HCT116 (cell line): ENCODE measurements at regions not wholly inside any gene's neighbourhood (a gene's known extent, or its start where the extent isn't known, plus 50 kb on each side); places are given as distances from the start of the nearest gene placed in this dataset.

Source experiments
- ATAC-seq: fragments of 200-7000 bp; cut with Tn5 transposase; 2 replicates; pipeline ENCODE4 v1.9.1; 2020; ENCODE audit warnings: mild to moderate bottlenecking, moderate library complexity
- BruUV-seq: library from RNA; stranded (reverse); fragments of 400-500 nt; replicated peaks from 2 replicates; lab custom pipeline; 2021; lab: Mats Ljungman, UMichigan
- CTCF ChIA-PET: fragments of 300-600 bp; sonication (Branson Sonifier 250); formaldehyde crosslinking; loops from one replicate; lab custom pipeline; 2021; ENCODE audit warnings: antibody characterized with exemption; lab: Charles Lee
- POLR2A ChIA-PET: fragments of 300-600, 350-600 bp; sonication (Branson Sonifier 250); formaldehyde crosslinking; loops from one replicate; lab custom pipeline; 2021; ENCODE audit warnings: antibody characterized with exemption; lab: Charles Lee
- RAD21 ChIA-PET, 2 experiments: fragments of 300-600 bp; sonication (Branson Sonifier 250); formaldehyde crosslinking; loops; one replicate each; lab custom pipeline; 2023; ENCODE audit warnings: low total read pairs in 2 of 2; ENCODE audit not compliant: uncharacterized antibody in 2 of 2, unreplicated experiment in 2 of 2, low non-redundant PET in 1 of 2; lab: Charles Lee
- DNase-seq: peaks from one replicate; pipeline ENCODE4 v3.0.0-alpha.2; 2010; ENCODE audit warnings: low read depth, low spot score
- H2AFZ ChIP-seq: fragments of 200-600 bp; shearing (Covaris generic), sonication (generic); 2 replicates; pipeline ENCODE4 v1.6.1; 2017; ENCODE audit warnings: low read depth, mixed run types, mixed read lengths, antibody characterized with exemption, low read length; ENCODE audit not compliant: poor library complexity, severe bottlenecking
- H3K27ac ChIP-seq: 2 replicates; pipeline ENCODE4 v1.5.1; 2012; ENCODE audit warnings: low read depth, low read length
- H3K27me3 ChIP-seq: fragments of 200-600 bp; sonication (generic); 2 replicates; pipeline ENCODE4 v1.6.1; 2016; ENCODE audit warnings: mixed run types, low read length, mixed read lengths; ENCODE audit not compliant: insufficient read depth
- H3K36me3 ChIP-seq, 2 experiments: fragments of 200-500 bp in 1 of 2; fragments of 200-600 bp in 1 of 2; sonication (Bioruptor generic) in 1 of 2; sonication (generic) in 1 of 2; 2 replicates each; pipeline versions ENCODE4 v1.5.1 to v1.6.1; 2014 to 2016; ENCODE audit warnings: low read length in 2 of 2, inconsistent platforms in 1 of 2, mixed read lengths in 1 of 2, mixed run types in 1 of 2; ENCODE audit not compliant: insufficient read depth in 2 of 2, control insufficient read depth in 1 of 2
- H3K4me1 ChIP-seq, 2 experiments: fragments of 200-600 bp in 1 of 2; sonication (generic) in 1 of 2; 2 replicates each; pipeline versions ENCODE4 v1.5.1 to v1.6.1; 2012 to 2017; ENCODE audit warnings: low read length in 2 of 2, inconsistent platforms in 1 of 2, mild to moderate bottlenecking in 1 of 2, mixed read lengths in 1 of 2, mixed run types in 1 of 2, moderate library complexity in 1 of 2; ENCODE audit not compliant: insufficient read depth in 2 of 2, control insufficient read depth in 1 of 2
- H3K4me2 ChIP-seq: fragments of 200-600 bp; sonication (generic); 2 replicates; pipeline ENCODE4 v1.6.1; 2017; ENCODE audit warnings: mixed run types, low read length, mixed read lengths
- H3K4me3 ChIP-seq, 2 experiments: fragments of 200-600 bp in 1 of 2; sonication (generic) in 1 of 2; replicated peaks in 1 of 2; 2 replicates each; pipeline ENCODE4 v1.5.1; 2011 to 2016; ENCODE audit warnings: low read length in 2 of 2, control low read depth in 1 of 2, low read depth in 1 of 2, mild to moderate bottlenecking in 1 of 2, mixed read lengths in 1 of 2, mixed run types in 1 of 2
- H3K79me2 ChIP-seq: fragments of 200-600 bp; sonication (generic); 2 replicates; pipeline ENCODE4 v1.6.1; 2017; ENCODE audit warnings: mild to moderate bottlenecking, mixed run types, low read length, moderate library complexity, mixed read lengths; ENCODE audit not compliant: insufficient read depth
- H3K9ac ChIP-seq: fragments of 200-600 bp; sonication (generic); 2 replicates; pipeline ENCODE4 v1.6.1; 2016; ENCODE audit warnings: low read length, mixed read lengths
- H3K9me2 ChIP-seq: fragments of 200-600 bp; sonication (generic), shearing (Covaris generic); 2 replicates; pipeline ENCODE4 v1.6.1; 2017; ENCODE audit warnings: mixed run types, mild to moderate bottlenecking, moderate library complexity; ENCODE audit not compliant: insufficient read depth
- H3K9me3 ChIP-seq, 2 experiments: fragments of 200-500 bp in 1 of 2; fragments of 200-600 bp in 1 of 2; sonication (Bioruptor generic) in 1 of 2; sonication (generic) in 1 of 2; 2 replicates each; pipeline ENCODE4 v1.6.1; 2014 to 2017; ENCODE audit warnings: low read length in 2 of 2, mixed read lengths in 2 of 2, inconsistent platforms in 1 of 2, low read depth in 1 of 2, mild to moderate bottlenecking in 1 of 2, mixed run types in 1 of 2, moderate library complexity in 1 of 2; ENCODE audit not compliant: control insufficient read depth in 1 of 2, insufficient read depth in 1 of 2
- H4K20me1 ChIP-seq: fragments of 200-600 bp; sonication (generic), shearing (Covaris generic); 2 replicates; pipeline ENCODE4 v1.6.1; 2017; ENCODE audit warnings: mixed run types, mild to moderate bottlenecking, moderate library complexity; ENCODE audit not compliant: insufficient read depth
- CBX3 ChIP-seq: IDR thresholded peaks from 2 replicates; pipeline ENCODE4 v1.6.1; 2012; ENCODE audit warnings: low read depth
- CEBPB ChIP-seq: IDR thresholded peaks from 2 replicates; pipeline ENCODE4 v1.6.1; 2012; ENCODE audit warnings: low read depth
- CTCF ChIP-seq, 3 experiments: fragments of 200-600 bp in 1 of 3; sonication (generic) in 1 of 3; IDR thresholded peaks in 2 of 3; conservative IDR thresholded peaks in 1 of 3; 2 replicates each; pipeline ENCODE4 v1.5.1; 2012 to 2017; ENCODE audit warnings: low read depth in 2 of 3, low read length in 2 of 3, antibody characterized with exemption in 1 of 3, borderline replicate concordance in 1 of 3, control low read depth in 1 of 3, mild to moderate bottlenecking in 1 of 3, mixed read lengths in 1 of 3, mixed run types in 1 of 3, moderate library complexity in 1 of 3; ENCODE audit not compliant: insufficient read depth in 1 of 3
- EGR1 ChIP-seq: IDR thresholded peaks from 2 replicates; pipeline ENCODE4 v1.6.1; 2012; ENCODE audit warnings: low read depth
- EZH2 ChIP-seq: fragments of 200-600 bp; sonication (generic); IDR thresholded peaks from 2 replicates; pipeline ENCODE4 v1.6.1; 2017; ENCODE audit warnings: antibody characterized with exemption, mixed run types
- JUND ChIP-seq: IDR thresholded peaks from 2 replicates; pipeline ENCODE4 v1.6.1; 2012
- MAX ChIP-seq: IDR thresholded peaks from 2 replicates; pipeline ENCODE4 v1.6.1; 2012
- POLR2AphosphoS5 ChIP-seq: IDR thresholded peaks from 2 replicates; pipeline ENCODE4 v1.6.1; 2011; ENCODE audit warnings: mild to moderate bottlenecking, low read depth, low read length, moderate library complexity
- SP1 ChIP-seq: IDR thresholded peaks from 2 replicates; pipeline ENCODE4 v1.6.1; 2012; ENCODE audit warnings: low read depth
- SRF ChIP-seq: IDR thresholded peaks from 2 replicates; pipeline ENCODE4 v1.6.1; 2012; ENCODE audit warnings: low read depth
- TCF7L2 ChIP-seq: IDR thresholded peaks from 2 replicates; pipeline ENCODE4 v1.7.0; 2011; ENCODE audit warnings: borderline replicate concordance, inconsistent platforms; ENCODE audit not compliant: insufficient read depth, insufficient read length; ENCODE audit errors: extremely low read depth
- ZFX ChIP-seq: fragments of 450-650 bp; IDR thresholded peaks from 2 replicates; pipeline ENCODE4 v1.6.1; 2017
- intact Hi-C: fragments of 100-400 bp; cut with micrococcal nuclease; formaldehyde crosslinking; loops from 2 replicates; pipeline ENCODE4 v1.10.0; 2022
- TF ChIP-seq, protein P1 (sequence below): IDR thresholded peaks from 2 replicates; pipeline ENCODE4 v1.6.1; 2012

GRCh38 chr10:84862551-84862950, 534.2 kb downstream of the CCSER2 start:
- Histone ChIP-seq H3K4me3 (no peak overlapping the region), H3K27me3 (peaks cover 6% of the 10 kb centered on the region; the same call in 1 of the 2 replicates), H3K79me2 (no peaks in the 10 kb centered on the region), H3K36me3 (no peaks in the 10 kb centered on the region), H3K4me1 (no peaks in the 10 kb centered on the region), H2AFZ (no peak overlapping the region), H3K9ac (no peak overlapping the region), H4K20me1 (no peaks in the 10 kb centered on the region; the same call in 1 of the 2 replicates), H3K4me2 (no peak overlapping the region), H3K9me3 (no peaks in the 10 kb centered on the region), H3K27ac (no peak overlapping the region), H3K9me2 (no peaks in the 10 kb centered on the region)
- ChIA-PET CTCF (no interaction called here), POLR2A (no interaction called here), RAD21 (no interaction called here)
- ATAC-seq, result no peak
- no peak for DNase-seq
- TF ChIP-seq CTCF (IDR thresholded peaks at IDR 0.05 in 2 of 3, conservative IDR thresholded peaks at IDR 0.05 in 1 of 3; ENCODE audit: borderline replicate concordance in 1 of 3, insufficient read depth in 1 of 3, low read depth in 2 of 3, low read length in 2 of 3) (no peak), SRF (no peak), CEBPB (no peak)
- intact Hi-C loops, result no loop called here
- BruUV-seq, result no TSS peak

DNA sequence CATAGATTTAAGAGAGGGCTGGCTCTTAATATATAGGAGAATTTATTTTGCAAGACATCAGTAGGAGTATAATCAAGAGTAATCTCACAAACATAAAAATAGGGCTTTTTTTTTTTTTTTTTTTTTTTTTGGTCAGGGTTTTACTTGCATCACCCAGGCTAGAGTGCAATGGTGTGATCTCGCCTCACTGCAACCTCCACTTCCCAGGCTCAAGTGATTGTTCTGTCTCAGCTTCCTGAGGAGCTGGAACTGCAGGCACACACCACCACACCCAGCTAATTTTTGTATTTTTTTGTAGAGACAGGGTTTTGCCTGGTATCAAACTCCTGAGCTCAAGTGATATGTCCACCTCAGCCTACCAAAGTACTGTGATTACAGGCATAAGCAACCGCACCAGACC, 535.3 kb downstream of the CCSER2 start:
- Histone ChIP-seq H3K27ac (no peak overlapping the region), H3K27me3 (peaks cover 8% of the 10 kb centered on the region; the same call in 1 of the 2 replicates), H4K20me1 (no peaks in the 10 kb centered on the region; the same call in 1 of the 2 replicates), H3K9me2 (no peaks in the 10 kb centered on the region), H3K9me3 (no peaks in the 10 kb centered on the region), H3K36me3 (no peaks in the 10 kb centered on the region), H3K9ac (no peak overlapping the region), H3K79me2 (no peaks in the 10 kb centered on the region), H3K4me2 (no peak overlapping the region), H2AFZ (no peak overlapping the region)
- ChIA-PET POLR2A (no interaction called here), CTCF (no interaction called here), RAD21 (no interaction called here)
- DNase-seq, result no peak
- intact Hi-C loops, result no loop called here
- no TSS peak for BruUV-seq
- TF ChIP-seq EGR1 (no peak), CBX3 (no peak), TCF7L2 (no peak), JUND (no peak), MAX (no peak), SP1 (no peak), POLR2AphosphoS5 (no peak), EZH2 (no peak), CTCF (IDR thresholded peaks at IDR 0.05 in 2 of 3, conservative IDR thresholded peaks at IDR 0.05 in 1 of 3; ENCODE audit: borderline replicate concordance in 1 of 3, insufficient read depth in 1 of 3, low read depth in 2 of 3, low read length in 2 of 3) (no peak), ZFX (no peak)
- TF ChIP-seq, protein P1, sequence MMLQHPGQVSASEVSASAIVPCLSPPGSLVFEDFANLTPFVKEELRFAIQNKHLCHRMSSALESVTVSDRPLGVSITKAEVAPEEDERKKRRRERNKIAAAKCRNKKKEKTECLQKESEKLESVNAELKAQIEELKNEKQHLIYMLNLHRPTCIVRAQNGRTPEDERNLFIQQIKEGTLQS, result no peak
- TF ChIP-seq, all 23 proteins: peak for 0
- Histone ChIP-seq H3K4me1 (no peaks in the 10 kb centered on the region), H3K4me3 (no peak overlapping the region)
- no peak for ATAC-seq
